ENCODE measurements at regions not wholly inside any gene's neighbourhood (a gene's known extent, or its start where the extent isn't known, plus 50 kb on each side); places are given as distances from the start of the nearest gene placed in this dataset.

GRCh38 chr17:6196355-6196754 lies 126.2 kb downstream of the WSCD1 start:
- no peaks in the 10 kb centered on the region for H3K4me1 ChIP-seq
- H3K27me3 ChIP-seq, result peaks cover 0 to 14% (median 5%) of the 10 kb centered on the region in 7 donors
- H3K36me3 ChIP-seq, result no peaks in the 10 kb centered on the region
- intact Hi-C loops (cut with DNase I), result no loop called here
- DNase-seq, result no peak
- H3K4me3 ChIP-seq, result no peak overlapping the region
- H3K9me3 ChIP-seq, result peaks cover 0 to 4% (median 0%) of the 10 kb centered on the region in 11 donors
- 86 to 88% methylated on average over 4 of the region's 4 CpGs for WGBS, 2 donors
- no peak overlapping the region for H3K27ac ChIP-seq
- no peak for TF ChIP-seq CTCF (IDR thresholded peaks at IDR 0.05)
- ATAC-seq, result no peak

GRCh38 chr17:6195123-6195522 lies 124.9 kb downstream of the WSCD1 start:
- no peaks in the 10 kb centered on the region for H3K36me3 ChIP-seq
- H3K4me3 ChIP-seq, result no peak overlapping the region
- H3K9me3 ChIP-seq, result no peaks in the 10 kb centered on the region
- H3K4me1 ChIP-seq, result no peaks in the 10 kb centered on the region
- peaks cover 0 to 18% (median 5%) of the 10 kb centered on the region in 7 donors for H3K27me3 ChIP-seq
- no peak for DNase-seq
- no peak for ATAC-seq
- TF ChIP-seq CTCF (IDR thresholded peaks at IDR 0.05), result no peak
- intact Hi-C loops (cut with DNase I), result no loop called here
- 33 to 42% methylated on average over 1 of the region's 1 CpG for WGBS, 2 donors
- H3K27ac ChIP-seq, result no peak overlapping the region

GRCh38 chr17:6191405-6192324 lies 121.5 kb downstream of the WSCD1 start:
- WGBS, 2 donors, result 55 to 57% methylated on average over 18 of the region's 18 CpGs
- Histone ChIP-seq H3K4me3 (peak overlapping the region in 1 of 10 donors; percentile 20), H3K4me1 (no peaks in the 10 kb centered on the region), H3K27me3 (peaks cover 0 to 18% (median 5%) of the 10 kb centered on the region in 7 donors), H3K36me3 (no peaks in the 10 kb centered on the region), H3K27ac (no peak overlapping the region), H3K9me3 (no peaks in the 10 kb centered on the region)
- peak in 2 of 8 donors; percentile 37 to 46 for ATAC-seq
- DNase-seq, result no peak
- intact Hi-C loops (cut with DNase I), result no loop called here
- TF ChIP-seq CTCF (IDR thresholded peaks at IDR 0.05), result no peak

- no peak for DNase-seq
- intact Hi-C loops (cut with DNase I), result loop anchor here in 1 of 10 donors (10.0 kb wide), 1 partner anchor 57 kb away; no protein-coding TSS in a partner anchor
- H3K4me3 ChIP-seq, result no peak overlapping the region
- H3K27ac ChIP-seq, result no peak overlapping the region
- H3K36me3 ChIP-seq, result no peaks in the 10 kb centered on the region
- H3K4me1 ChIP-seq, result no peaks in the 10 kb centered on the region
- 59 to 63% methylated on average over 10 of the region's 10 CpGs for WGBS, 2 donors
- peaks cover 0 to 7% (median 0%) of the 10 kb centered on the region in 11 donors for H3K9me3 ChIP-seq
- no peak for ATAC-seq
- no peak for TF ChIP-seq CTCF (IDR thresholded peaks at IDR 0.05)
- peaks cover 0 to 16% (median 5%) of the 10 kb centered on the region in 7 donors for H3K27me3 ChIP-seq
Observed at GRCh38 chr17:6187836-6188235, 117.7 kb downstream of the WSCD1 start.

All from heart right ventricle (tissue), 16 donors.